ENCODE measurements at regions not wholly inside any gene's neighbourhood (a gene's known extent, or its start where the extent isn't known, plus 50 kb on each side); places are given as distances from the start of the nearest gene placed in this dataset.

DNA sequence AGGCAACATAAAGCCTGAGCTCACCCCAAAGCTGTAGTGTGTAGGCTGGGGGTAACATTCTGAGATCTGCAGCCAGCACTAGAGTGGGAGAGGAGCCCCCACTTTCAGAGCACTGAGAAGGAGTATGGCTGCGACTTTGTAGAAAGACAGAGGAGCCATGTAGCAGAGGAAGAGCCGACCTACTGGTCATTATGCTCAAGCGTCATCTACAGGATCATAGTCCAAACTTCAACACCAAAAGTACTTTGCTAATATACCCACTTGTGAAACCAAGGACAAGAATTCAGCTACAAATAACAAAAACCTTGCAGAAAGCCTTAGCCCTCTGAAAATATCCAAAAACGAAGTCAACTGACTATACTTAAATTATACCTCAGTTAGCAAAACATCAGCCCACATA, 330.1 kb downstream of the MAN2A1 start:
- no peak for TF ChIP-seq SP1 (IDR thresholded peaks at IDR 0.05)
- TF ChIP-seq ZNF384 (IDR thresholded peaks at IDR 0.05) = no peak
- no peak for TF ChIP-seq FOXK2 (IDR thresholded peaks at IDR 0.05)
- no peak for TF ChIP-seq ELF4 (IDR thresholded peaks at IDR 0.05)
- no peak for TF ChIP-seq SUZ12 (IDR thresholded peaks at IDR 0.05)
- TF ChIP-seq LEF1 (IDR thresholded peaks at IDR 0.05; ENCODE audit: borderline replicate concordance) = no peak

All from HEK293T (cell line).